Coronary artery (tissue), 2 donors: ENCODE measurements at regions not wholly inside any gene's neighbourhood (a gene's known extent, or its start where the extent isn't known, plus 50 kb on each side); places are given as distances from the start of the nearest gene placed in this dataset.

Experiments
- DNase-seq: peaks from one replicate; pipeline ENCODE4 v3.0.0-alpha.2; 2017; ENCODE audit warnings: low spot score
- H3K27ac ChIP-seq, 2 donors: fragments of 200-600 bp; sonication (generic); one replicate each; pipeline ENCODE4 v1.5.1; 2016 to 2019
- H3K4me3 ChIP-seq: fragments of 200-600 bp; sonication (generic); 2 replicates; pipeline ENCODE4 v1.5.1; 2016; ENCODE audit warnings: mild to moderate bottlenecking, moderate library complexity
- TF ChIP-seq, protein P1 (sequence below): fragments of 200-600 bp; sonication (generic); IDR thresholded peaks from one replicate; pipeline ENCODE4 v1.5.1; 2019; ENCODE audit warnings: antibody characterized with exemption

DNA sequence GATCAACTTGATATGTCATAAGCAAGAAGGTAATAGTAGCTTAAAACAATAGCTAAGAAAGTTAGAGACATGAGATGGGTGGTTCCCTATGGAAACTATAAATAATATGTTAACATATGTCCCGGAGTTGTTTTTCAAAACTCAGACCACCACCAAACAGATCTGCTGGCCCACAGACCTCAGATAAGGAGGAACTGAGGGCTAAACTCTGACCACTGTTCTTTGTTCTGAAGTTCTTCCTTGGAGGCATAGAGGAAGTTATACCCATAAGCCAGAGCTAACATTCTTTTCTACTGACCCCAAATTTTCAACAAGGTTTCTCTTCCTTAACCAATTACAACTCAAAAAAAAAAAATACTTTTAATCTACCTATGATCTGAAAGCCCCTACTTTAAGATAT is 156.1 kb upstream of the FSCB start:
- Histone ChIP-seq H3K4me3 (no peak overlapping the region), H3K27ac (no peak overlapping the region)
- no peak for DNase-seq
- TF ChIP-seq, protein P1, sequence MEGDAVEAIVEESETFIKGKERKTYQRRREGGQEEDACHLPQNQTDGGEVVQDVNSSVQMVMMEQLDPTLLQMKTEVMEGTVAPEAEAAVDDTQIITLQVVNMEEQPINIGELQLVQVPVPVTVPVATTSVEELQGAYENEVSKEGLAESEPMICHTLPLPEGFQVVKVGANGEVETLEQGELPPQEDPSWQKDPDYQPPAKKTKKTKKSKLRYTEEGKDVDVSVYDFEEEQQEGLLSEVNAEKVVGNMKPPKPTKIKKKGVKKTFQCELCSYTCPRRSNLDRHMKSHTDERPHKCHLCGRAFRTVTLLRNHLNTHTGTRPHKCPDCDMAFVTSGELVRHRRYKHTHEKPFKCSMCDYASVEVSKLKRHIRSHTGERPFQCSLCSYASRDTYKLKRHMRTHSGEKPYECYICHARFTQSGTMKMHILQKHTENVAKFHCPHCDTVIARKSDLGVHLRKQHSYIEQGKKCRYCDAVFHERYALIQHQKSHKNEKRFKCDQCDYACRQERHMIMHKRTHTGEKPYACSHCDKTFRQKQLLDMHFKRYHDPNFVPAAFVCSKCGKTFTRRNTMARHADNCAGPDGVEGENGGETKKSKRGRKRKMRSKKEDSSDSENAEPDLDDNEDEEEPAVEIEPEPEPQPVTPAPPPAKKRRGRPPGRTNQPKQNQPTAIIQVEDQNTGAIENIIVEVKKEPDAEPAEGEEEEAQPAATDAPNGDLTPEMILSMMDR: no peak

- TF ChIP-seq, protein P1: no peak
- no peak for DNase-seq
- no peak overlapping the region for H3K27ac ChIP-seq
- no peak overlapping the region for H3K4me3 ChIP-seq
These were observed 155.3 kb upstream of the FSCB start for GRCh38 chr14:44662250-44662891.

DNA sequence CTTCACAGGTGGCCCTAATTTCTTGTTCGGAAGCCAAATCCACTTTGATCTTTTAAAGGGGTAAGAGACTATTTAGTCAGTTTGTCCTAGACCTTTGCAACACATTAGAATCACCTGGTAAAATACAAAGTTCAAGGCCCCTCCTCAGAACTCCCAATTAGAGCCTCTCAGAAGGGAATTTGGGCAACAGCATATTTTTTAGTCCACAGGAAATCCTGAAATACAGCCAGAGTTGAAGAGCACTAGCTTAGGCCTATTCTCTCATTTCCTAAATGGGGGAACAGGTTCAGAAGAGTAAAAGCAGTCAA is 151.3 kb upstream of the FSCB start:
- DNase-seq: no peak
- TF ChIP-seq, protein P1: no peak
- Histone ChIP-seq H3K4me3 (no peak overlapping the region), H3K27ac (no peak overlapping the region)

DNA sequence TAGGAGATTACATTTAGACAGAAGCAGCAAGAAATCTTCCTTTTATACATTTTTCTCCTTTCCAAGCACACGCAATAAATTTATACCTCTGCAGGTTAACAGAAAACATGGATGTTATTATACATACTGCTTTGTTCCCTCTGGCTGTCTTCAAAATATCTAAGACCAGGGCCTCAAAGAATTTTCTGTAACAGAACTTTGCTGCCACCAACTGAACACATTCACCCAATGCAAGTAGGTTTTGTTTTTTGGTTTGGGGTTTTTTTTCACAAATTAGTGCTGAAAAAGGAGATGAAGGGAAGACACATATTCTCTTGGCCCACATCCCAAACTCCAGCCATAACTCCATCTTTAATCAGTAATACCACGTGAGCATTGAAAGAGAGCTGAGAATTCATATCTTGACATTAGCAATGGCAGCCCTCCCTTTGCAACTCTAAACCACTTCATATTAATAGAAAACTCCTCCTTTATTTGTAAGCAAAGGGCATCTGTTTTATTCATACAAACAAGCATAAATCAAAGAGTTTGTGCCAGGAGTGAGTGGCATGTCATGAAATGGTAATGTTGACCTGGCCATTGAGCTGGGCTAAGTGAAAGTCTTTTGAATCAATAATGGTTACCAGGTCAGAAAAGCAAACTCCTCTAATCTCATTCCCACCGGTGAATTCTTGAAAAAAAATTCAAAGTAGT is 150.8 kb upstream of the FSCB start:
- TF ChIP-seq, protein P1: no peak
- Histone ChIP-seq H3K27ac (no peak overlapping the region), H3K4me3 (no peak overlapping the region)
- no peak for DNase-seq

DNA sequence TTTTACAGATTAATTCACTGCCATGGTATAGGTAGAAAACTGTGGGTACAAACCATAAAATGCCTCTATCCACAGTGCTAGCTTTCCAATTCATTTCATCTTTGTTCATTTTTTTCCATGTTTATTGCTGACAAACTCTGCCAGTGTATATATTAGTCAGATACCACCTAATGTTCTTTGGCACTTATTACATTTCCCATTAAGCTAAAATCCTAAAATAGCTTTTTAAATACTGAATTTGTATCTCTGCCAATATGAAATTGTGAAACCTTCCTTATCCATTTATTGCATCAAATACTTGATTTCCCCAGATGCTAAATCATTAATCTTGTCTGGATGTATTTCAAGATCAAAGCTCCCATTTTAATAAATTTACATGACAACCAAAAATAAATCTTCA is 150.1 kb upstream of the FSCB start:
- DNase-seq: no peak
- H3K27ac ChIP-seq: no peak overlapping the region
- H3K4me3 ChIP-seq: no peak overlapping the region
- TF ChIP-seq, protein P1: no peak

DNA sequence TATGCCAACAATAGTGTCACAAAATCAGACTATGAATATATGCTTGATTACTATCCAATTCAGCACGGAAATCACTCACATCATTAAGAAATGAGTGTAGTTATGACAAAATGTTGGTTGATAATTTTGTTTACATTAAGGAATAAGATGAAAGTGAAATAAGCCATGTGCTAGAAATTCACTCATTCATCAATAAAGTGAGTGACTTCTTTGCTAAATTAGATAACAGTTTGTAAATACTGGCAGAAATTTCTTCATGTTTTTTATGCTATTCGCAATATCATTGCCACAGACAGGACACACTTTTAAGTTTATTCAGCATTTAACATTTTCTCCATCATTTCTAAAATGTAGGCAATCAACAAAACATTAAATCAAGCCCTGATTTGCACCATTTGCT is 147.5 kb upstream of the FSCB start:
- DNase-seq: no peak

GRCh38 chr14:44653641-44654040 is 146.6 kb upstream of the FSCB start:
- H3K27ac ChIP-seq: no peak overlapping the region
- H3K4me3 ChIP-seq: no peak overlapping the region
- no peak for DNase-seq
- TF ChIP-seq, protein P1: no peak

More for the DNA sequence above, 147.5 kb upstream of the FSCB start:
- no peak overlapping the region for H3K4me3 ChIP-seq
- TF ChIP-seq, protein P1: no peak
- H3K27ac ChIP-seq: no peak overlapping the region
